Gastroesophageal sphincter (tissue), 3 donors: ENCODE measurements at regions not wholly inside any gene's neighbourhood (a gene's known extent, or its start where the extent isn't known, plus 50 kb on each side); places are given as distances from the start of the nearest gene placed in this dataset.

Experiments used
- CTCF ChIP-seq, 4 experiments: fragments of 200-600 bp in 2 of 4; fragments of 450-650 bp in 2 of 4; sonication (generic) in 1 of 4; IDR thresholded peaks; one replicate each; pipeline ENCODE4 v1.5.1; 2017 to 2019; ENCODE audit warnings: antibody characterized with exemption in 4 of 4, mild to moderate bottlenecking in 2 of 4, moderate library complexity in 2 of 4
- POLR2AphosphoS5 ChIP-seq: sonication (generic); formaldehyde crosslinking; IDR thresholded peaks from one replicate; pipeline ENCODE4 v1.6.1; 2017; ENCODE audit warnings: antibody characterized with exemption

GRCh38 chr1:60875138-60875537 lies 207.2 kb upstream of the NFIA start:
- no peak for TF ChIP-seq CTCF (IDR thresholded peaks at IDR 0.05)
- no peak for TF ChIP-seq POLR2AphosphoS5
